T47D (cell line): ENCODE measurements at regions not wholly inside any gene's neighbourhood (a gene's known extent, or its start where the extent isn't known, plus 50 kb on each side); places are given as distances from the start of the nearest gene placed in this dataset.

Source experiments
- DNase-seq, 2 experiments: peaks; one replicate each; pipeline versions ENCODE4 v3.0.0 to v3.0.0-alpha.2; 2011 to 2012; ENCODE audit warnings: low read depth in 1 of 2, low spot score in 1 of 2
- JUND ChIP-seq: IDR thresholded peaks from 2 replicates; pipeline ENCODE4 v1.6.1; 2012; ENCODE audit warnings: low read depth
- in situ Hi-C: cut with HindIII; loops from 2 replicates; pipeline ENCODE4 v1.10.0; 2016; ENCODE audit warnings: low sequenced_read_pairs, low pct_unique_long_range_greater_than_20kb

DNA sequence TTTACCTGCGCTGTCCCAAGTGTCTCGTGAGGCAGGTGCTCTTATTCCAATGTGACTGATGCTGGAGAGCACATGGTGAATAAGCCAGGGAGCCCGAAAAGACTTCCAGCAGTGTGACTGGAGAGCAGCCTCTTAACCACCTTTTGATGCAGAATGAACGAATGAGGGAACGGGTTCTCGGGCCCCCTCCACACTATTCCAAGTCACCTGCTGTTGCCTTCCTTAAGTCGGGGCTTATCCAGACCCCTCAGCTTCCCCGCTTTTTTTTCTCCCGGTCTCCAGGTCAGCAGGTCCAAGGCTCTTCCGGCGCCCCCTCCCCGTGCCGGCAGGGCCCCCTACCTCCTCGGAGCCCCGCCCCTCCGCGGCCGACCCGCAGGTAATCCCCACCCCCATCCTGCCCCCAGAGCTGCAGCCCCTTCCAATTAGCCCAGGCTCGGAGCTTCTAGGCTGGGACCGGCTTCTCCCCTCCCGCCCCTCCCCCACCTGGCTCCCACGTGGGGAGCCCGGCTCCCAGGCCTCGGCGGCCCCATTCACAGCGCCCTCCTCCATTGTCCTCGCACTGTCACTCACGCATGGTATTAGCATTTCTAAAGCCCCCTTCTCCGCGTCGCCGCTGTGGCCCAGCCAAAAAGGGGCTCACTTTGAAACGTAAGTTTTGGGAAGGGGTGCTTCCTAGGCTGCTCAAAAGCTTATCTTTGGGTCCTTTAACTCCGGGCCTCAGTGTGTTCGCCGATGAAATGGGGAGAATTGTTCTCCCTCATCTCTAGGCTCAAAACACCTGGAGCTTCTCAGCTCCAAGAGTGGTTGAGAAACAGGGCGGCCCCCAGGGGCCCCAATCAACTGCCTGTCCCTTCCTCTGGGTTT is 56.2 kb upstream of the PJA1 start:
- TF ChIP-seq JUND = no peak

DNA sequence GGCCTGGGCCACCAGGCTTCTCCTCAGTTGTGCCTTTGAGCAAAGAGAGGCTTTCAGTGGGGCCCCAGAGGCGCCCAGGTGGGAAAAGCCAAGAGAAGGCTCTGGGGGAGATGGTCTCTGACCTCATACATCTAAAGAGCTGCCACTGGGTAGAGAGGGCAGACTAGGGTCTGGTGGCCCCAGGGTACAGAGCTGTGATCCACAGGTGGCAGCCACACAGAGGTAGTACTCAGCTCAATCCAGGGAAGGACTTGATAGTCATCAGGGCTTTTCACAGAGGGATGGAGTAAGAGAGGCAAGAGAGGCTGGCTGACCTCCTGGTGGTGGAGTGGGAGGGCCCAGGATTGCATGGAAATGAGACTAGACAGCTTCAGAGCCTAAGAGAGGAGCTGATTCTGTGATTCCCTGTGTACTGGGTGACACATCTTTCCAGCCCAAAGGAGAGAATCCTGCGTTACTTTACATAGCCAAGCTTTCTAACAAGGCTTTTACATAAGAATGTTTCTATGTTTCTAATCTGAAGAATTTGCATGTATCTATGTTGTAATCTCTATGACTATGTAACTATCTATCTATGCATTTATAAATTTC is 53.2 kb upstream of the PJA1 start:
- in situ Hi-C loops = no loop called here
- no peak for TF ChIP-seq JUND
- no peak for DNase-seq

More for the DNA sequence above, 56.2 kb upstream of the PJA1 start:
- no peak for DNase-seq
- in situ Hi-C loops = no loop called here

DNA sequence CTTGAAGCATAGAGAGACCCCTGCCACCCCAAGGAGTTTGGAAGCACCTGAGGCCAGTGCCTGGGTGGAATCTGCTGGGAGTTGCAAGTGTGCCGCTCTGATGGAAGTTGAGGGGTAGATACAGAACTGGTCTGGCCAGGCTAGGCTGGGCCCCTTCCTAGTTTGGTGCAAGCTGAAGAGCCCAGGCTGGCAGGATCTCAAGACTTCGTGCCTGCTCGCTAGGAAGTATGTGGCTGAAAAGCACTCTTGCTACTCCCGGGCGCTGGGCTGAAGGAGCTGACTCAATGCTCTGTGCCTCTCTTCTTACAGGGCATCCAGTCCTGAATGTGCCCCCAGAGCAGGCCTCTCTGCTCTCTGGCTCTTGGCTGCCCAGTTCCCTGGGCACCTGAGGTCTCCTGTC is 51.7 kb upstream of the PJA1 start:
- TF ChIP-seq JUND = no peak
- DNase-seq = no peak
- in situ Hi-C loops = no loop called here

DNA sequence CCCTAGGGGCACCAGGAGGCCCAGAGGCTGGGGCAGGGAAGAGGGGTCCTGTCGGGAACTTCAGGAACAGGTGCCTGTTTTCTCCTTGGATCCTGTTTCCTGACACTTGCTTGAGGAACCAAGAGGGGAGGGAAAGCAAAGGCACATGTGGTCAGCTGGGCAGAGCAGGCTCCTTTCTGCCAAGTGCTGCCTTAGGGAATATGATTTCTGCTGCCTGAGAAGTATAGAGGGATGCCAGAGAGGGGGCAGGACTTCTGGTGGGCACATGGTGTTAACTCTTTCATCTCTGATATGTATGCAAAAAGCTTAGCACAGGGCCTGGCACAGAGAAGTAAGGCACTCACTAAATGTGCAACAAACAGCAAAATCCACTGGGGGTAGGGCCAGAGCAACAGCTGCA is 51.2 kb upstream of the PJA1 start:
- DNase-seq = no peak
- in situ Hi-C loops = no loop called here
- no peak for TF ChIP-seq JUND

DNA sequence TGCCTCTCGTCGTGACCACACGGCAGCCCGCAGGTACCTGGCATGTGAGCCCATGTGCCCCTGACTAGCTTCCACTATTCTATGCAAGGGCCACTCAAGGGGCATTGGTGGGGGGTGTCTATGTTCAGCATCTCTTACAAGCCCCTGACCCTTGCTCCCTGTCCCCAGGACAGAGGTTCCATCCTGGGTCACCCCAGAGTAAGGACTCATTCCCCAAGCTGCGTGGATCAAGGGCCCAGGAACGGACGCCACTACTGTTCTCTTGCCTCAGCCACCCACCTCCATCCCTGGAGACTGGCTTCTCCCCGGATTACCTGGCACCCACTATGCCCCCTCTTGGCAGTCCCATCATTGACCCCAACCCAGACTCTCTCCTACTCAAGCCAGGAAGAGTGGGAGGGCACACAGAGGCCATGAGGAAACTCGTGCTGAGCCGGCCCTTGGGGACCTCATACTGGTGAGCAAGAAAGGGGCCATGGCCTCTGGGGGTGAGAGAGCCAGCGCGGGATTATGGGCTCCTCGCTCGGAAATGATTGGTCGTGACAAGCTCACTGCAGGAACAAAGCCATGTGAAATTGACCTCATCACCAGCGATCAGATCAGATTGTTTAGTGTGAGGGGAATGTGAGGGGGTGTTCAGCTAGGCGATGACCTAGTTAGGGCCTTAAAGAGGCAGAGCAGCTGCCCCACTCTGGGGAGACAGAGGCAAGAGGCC is 50.1 kb upstream of the PJA1 start:
- DNase-seq = no peak
- TF ChIP-seq JUND = no peak
- in situ Hi-C loops = no loop called here
